Activated T-cell treated with anti-CD3 and anti-CD28 coated beads, Interleukin-2, amount 50 U/mL, for 48 hours (primary cell): ENCODE measurements at regions not wholly inside any gene's neighbourhood (a gene's known extent, or its start where the extent isn't known, plus 50 kb on each side); places are given as distances from the start of the nearest gene placed in this dataset.
A peak's percentile ranks its signal among the peaks of the same experiment; 100 is the strongest.

Source experiments
- DNase-seq, 2 experiments: peaks; one replicate each; pipeline ENCODE4 v3.0.0-alpha.2; 2020

DNA sequence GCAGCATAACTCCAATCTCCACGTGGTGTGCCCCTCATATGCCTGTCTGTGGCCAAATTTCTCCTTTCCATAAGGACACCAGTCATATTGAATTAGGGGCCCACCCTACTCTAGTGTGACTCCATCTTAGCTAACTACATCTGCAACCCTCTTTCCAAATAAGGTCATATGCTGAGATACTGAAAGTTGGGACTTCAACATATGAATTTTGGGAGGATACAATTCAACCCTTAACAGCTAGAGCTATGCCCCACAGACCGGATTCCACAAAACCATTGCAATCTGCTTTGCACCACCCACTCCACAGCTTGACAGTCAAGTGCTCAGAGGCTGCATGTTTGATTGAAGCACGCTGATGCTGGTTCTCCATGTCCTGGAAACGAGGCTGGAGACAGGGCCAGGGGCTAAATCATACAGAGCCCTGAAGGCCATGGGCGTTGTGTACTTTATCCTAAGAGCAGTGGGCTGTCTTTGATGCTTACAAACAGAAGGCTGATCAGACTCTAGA, 122.8 kb downstream of the MTX3 start:
- DNase-seq, result no peak

- no peak for DNase-seq
These were observed 125.5 kb downstream of the MTX3 start for GRCh38 chr5:79865579-79865978.

DNA sequence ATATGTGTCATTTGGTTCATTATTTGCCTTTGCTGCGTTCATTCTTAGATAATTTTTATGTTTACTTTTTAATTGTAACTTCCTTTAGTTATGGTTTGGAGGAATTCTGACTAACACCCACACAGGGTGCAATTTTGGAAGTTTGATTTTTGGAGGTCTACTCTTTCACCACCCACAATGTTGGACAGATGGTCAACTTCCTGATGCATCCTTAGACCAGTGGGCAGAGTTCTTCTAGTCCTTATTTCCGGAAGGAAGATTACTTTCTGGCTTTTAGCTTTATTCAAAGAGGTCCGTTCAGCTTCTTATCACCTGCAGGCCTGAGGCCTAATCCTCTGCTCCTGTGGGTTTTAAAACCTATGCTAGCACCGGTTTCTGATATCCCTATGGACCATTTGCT, 126.7 kb downstream of the MTX3 start:
- no peak for DNase-seq

DNA sequence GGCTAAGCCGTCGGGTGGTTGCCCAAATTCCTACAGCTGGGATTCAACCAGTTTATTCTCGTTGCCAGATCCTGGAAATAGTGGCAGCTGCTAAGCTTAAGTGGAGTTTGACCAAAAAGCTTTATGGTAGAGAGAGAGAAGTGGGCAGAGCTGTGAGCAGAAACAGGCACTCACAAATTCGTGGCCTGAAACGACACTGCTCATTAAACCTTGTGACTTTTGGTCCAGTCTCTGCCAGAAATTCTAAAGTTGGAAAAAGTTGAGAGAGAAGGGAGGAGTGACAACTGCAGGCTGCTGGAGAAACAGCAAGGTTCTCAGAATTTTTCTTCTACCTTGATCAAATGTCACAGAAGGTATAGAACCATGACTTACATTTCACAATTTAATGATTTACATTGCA, 131.5 kb downstream of the MTX3 start:
- no peak for DNase-seq

- DNase-seq, result no peak
These were observed 132.7 kb downstream of the MTX3 start for GRCh38 chr5:79858410-79858723.

DNA sequence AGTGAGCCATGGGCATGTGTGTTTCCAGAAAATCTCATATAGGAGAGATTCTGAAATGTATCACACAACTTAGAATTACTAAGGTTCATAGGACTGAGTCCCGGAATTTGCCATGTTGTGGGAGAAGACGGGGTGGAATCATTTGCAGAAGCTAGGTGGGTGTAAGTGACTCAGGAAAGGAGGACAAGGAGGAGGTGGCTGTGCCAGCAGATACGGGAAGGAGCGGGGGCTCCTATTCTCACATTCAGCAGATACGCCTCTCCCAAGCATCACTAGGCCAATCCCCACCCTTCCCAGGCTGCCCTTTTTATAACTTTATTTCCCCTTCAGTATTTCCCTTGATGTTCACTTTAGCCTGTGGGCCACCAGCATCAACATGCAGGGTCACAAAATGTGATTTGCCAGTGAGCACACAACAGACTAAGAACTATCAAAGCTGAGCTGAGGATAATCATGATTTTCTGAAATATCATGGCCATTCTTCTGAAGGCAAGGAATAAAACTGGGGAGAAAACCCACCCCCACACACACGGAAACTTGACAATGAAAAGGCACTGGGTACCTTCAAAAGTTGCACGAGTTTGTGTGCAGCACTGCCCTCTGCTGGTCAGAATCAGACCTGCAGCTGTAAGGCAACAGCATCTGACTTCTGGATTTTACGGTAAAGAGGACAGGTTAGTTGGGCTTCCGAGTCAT, 133.2 kb downstream of the MTX3 start:
- peak; percentile 91 to 95 for DNase-seq

- DNase-seq, result no peak
These were observed 134.5 kb downstream of the MTX3 start for GRCh38 chr5:79856456-79857055.

- DNase-seq, result peak; percentile 65 to 70
These were observed 137.2 kb downstream of the MTX3 start for GRCh38 chr5:79853676-79854418.

GRCh38 chr5:79853028-79853427, 138.0 kb downstream of the MTX3 start:
- DNase-seq, result no peak

GRCh38 chr5:79851391-79851863, 139.6 kb downstream of the MTX3 start:
- no peak for DNase-seq

GRCh38 chr5:79850941-79851340, 140.1 kb downstream of the MTX3 start:
- no peak for DNase-seq

DNA sequence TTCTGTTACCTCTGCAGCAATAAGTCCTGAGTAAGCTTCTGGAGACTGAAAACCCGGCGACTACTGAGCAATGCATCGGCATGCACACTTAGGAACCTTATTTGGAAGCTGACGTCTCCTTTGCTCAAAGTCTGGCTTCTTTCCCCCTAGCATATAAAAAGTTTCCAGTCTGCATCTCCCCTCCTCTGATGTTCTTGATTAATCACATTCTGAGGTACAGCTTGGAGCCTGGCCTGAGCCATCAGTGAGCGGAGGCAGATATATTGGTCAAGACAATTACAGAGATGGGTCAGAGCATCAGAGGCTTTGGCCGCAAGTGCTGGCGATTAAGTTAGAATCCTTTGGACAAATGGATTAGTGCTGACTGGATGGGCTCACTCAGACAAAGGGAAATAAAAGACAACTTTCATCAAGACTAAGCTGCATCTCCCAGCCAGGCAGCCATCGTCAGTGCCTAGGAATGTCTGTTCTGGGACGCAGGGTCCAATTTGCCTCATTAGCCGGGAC, 140.7 kb downstream of the MTX3 start:
- no peak for DNase-seq

GRCh38 chr5:79849486-79850315, 141.4 kb downstream of the MTX3 start:
- DNase-seq, result no peak
